ENCODE measurements at regions not wholly inside any gene's neighbourhood (a gene's known extent, or its start where the extent isn't known, plus 50 kb on each side); places are given as distances from the start of the nearest gene placed in this dataset.

GRCh38 chr6:158912655-158913054 is 87.3 kb downstream of the RSPH3 start:
- peak overlapping the region; percentile 80 for H3K18ac ChIP-seq (ENCODE audit: extremely low read depth, low read length)
- H3K36me3 ChIP-seq (ENCODE audit: control insufficient read depth in 2 of 4, insufficient read depth in 4 of 4, low read length in 3 of 4), result no peaks in the 10 kb centered on the region
- H3K4me1 ChIP-seq (replicated peaks in 1 of 4; ENCODE audit: control insufficient read depth in 3 of 4, insufficient read depth in 4 of 4, low read length in 3 of 4), result peaks cover 3 to 21% (median 11%) of the 10 kb centered on the region in 4 experiments
- no peak overlapping the region for H3K27ac ChIP-seq (ENCODE audit: low read depth, low read length)
- H2BK12ac ChIP-seq (ENCODE audit: low read depth, low read length), result peak overlapping the region; percentile 82; the same call in 1 of the 2 replicates
- H3K9me3 ChIP-seq (ENCODE audit: insufficient read depth in 2 of 2, low read depth in 1 of 2, low read length in 1 of 2), result no peaks in the 10 kb centered on the region
- TF ChIP-seq SUZ12 (IDR thresholded peaks at IDR 0.05; ENCODE audit: low read length) (no peak), SRF (IDR thresholded peaks at IDR 0.05; ENCODE audit: low read depth, low read length) (no peak), KDM4A (IDR thresholded peaks at IDR 0.05; ENCODE audit: low read depth, low read length, severe bottlenecking) (no peak), KDM5A (IDR thresholded peaks at IDR 0.05; ENCODE audit: low read length) (no peak), SP2 (IDR thresholded peaks at IDR 0.05; ENCODE audit: low read length) (no peak), CTCF (IDR thresholded peaks at IDR 0.05; ENCODE audit: control extremely low read depth in 1 of 3, insufficient read depth in 1 of 3, low read depth in 1 of 3, low read length in 3 of 3) (no peak)
- no peak overlapping the region for H2AFZ ChIP-seq (ENCODE audit: low read length)
- peak overlapping the region; percentile 60; the same call in 1 of the 2 replicates for H2BK5ac ChIP-seq (ENCODE audit: low read depth, low read length)
- no peak overlapping the region for H3K4me3 ChIP-seq (ENCODE audit: extremely low read depth in 1 of 4, insufficient read depth in 2 of 4, low read depth in 3 of 4, low read length in 4 of 4)
- H3K9ac ChIP-seq (replicated peaks in 1 of 4; ENCODE audit: extremely low read depth in 1 of 4, low read depth in 3 of 4, low read length in 3 of 4), result no peak overlapping the region
- no peaks in the 10 kb centered on the region for H4K20me1 ChIP-seq (replicated peaks in 1 of 2; ENCODE audit: control insufficient read depth in 1 of 2, insufficient read depth in 2 of 2, low read length in 2 of 2)
- H3K79me1 ChIP-seq (ENCODE audit: low read depth, low read length), result no peaks in the 10 kb centered on the region
- no peaks in the 10 kb centered on the region for H3K23me2 ChIP-seq (ENCODE audit: low read depth, low read length)
- peak overlapping the region; percentile 99; the same call in 1 of the 2 replicates for H2BK20ac ChIP-seq (ENCODE audit: low read length)
- H3K27me3 ChIP-seq (replicated peaks in 1 of 4; ENCODE audit: control insufficient read depth in 3 of 4, extremely low read depth in 1 of 4, insufficient read depth in 3 of 4, low read length in 3 of 4), result no peaks in the 10 kb centered on the region
- no peak overlapping the region for H3K14ac ChIP-seq (ENCODE audit: insufficient read length)
- no peak for FAIRE-seq
- CTCF ChIA-PET (ENCODE audit: partially characterized antibody), result interaction anchor here (0.6 to 2.2 kb wide), 5 partner anchors 12 to 195 kb away, joined by 3 to 10 read pairs (median 5); no protein-coding TSS in a partner anchor
- H4K8ac ChIP-seq (ENCODE audit: extremely low read depth, insufficient read depth, low read length), result no peak overlapping the region
- H3K79me2 ChIP-seq (ENCODE audit: control insufficient read depth in 1 of 2, insufficient read depth in 2 of 2, low read length in 2 of 2), result no peaks in the 10 kb centered on the region
- H2BK15ac ChIP-seq (ENCODE audit: low read length), result peak overlapping the region; percentile 97; the same call in 1 of the 2 replicates
- no peak for DNase-seq (ENCODE audit: low read depth in 1 of 2, low spot score in 2 of 2)
- POLR2A ChIA-PET (ENCODE audit: partially characterized antibody), result interaction anchor here (1.0 to 1.4 kb wide), 3 partner anchors 17 to 67 kb away, joined by 3 to 7 read pairs (median 4); no protein-coding TSS in a partner anchor
- peak overlapping the region; percentile 96; the same call in 1 of the 2 replicates for H2AK5ac ChIP-seq (ENCODE audit: low read depth, low read length)
- peak overlapping the region; percentile 25 for H2BK120ac ChIP-seq (replicated peaks; ENCODE audit: low read depth, low read length)
- no peak overlapping the region for H3K4ac ChIP-seq (replicated peaks; ENCODE audit: insufficient read length, low read depth, low read length)
- peak overlapping the region; percentile 58 for H4K91ac ChIP-seq (replicated peaks; ENCODE audit: insufficient read length, low read length)
- 94% methylated on average over 2 of the region's 2 CpGs; no CpG with 5 or more reads in 1 of the 2 experiments for WGBS, 2 experiments (ENCODE audit: extremely low coverage in 1 of 2, insufficient coverage in 1 of 2, insufficient read length in 1 of 2, insufficient replicate concordance in 2 of 2, low coverage in 1 of 2, low lambda C conversion rate in 2 of 2, missing lambda C conversion rate in 1 of 2)
- H3K23ac ChIP-seq (ENCODE audit: insufficient read length), result no peak overlapping the region
- no peak overlapping the region for H3K56ac ChIP-seq (replicated peaks; ENCODE audit: insufficient read length, low read depth, low read length)
- no peak overlapping the region for H4K5ac ChIP-seq (ENCODE audit: insufficient read length, low read depth, low read length)
- H3K4me2 ChIP-seq (ENCODE audit: insufficient read depth in 1 of 2, low read depth in 2 of 2, low read length in 2 of 2), result no peak overlapping the region

Data from H1 (cell line).